ENCODE measurements at regions not wholly inside any gene's neighbourhood (a gene's known extent, or its start where the extent isn't known, plus 50 kb on each side); places are given as distances from the start of the nearest gene placed in this dataset.

GRCh38 chrX:6861456-6861855, 286.1 kb upstream of the STS start:
- DNase-seq, result no peak
- TF ChIP-seq POLR2A (IDR thresholded peaks at IDR 0.05; ENCODE audit: low read length), result no peak
- no peak for TF ChIP-seq GATA1 (IDR thresholded peaks at IDR 0.05; ENCODE audit: low read depth, low read length)

GRCh38 chrX:6857749-6858148, 289.8 kb upstream of the STS start:
- DNase-seq, result no peak
- TF ChIP-seq POLR2A (IDR thresholded peaks at IDR 0.05; ENCODE audit: low read length) (no peak), GATA1 (IDR thresholded peaks at IDR 0.05; ENCODE audit: low read depth, low read length) (no peak)

- no peak for DNase-seq
- no peak for TF ChIP-seq GATA1 (IDR thresholded peaks at IDR 0.05; ENCODE audit: low read depth, low read length)
- TF ChIP-seq POLR2A (IDR thresholded peaks at IDR 0.05; ENCODE audit: low read length), result no peak
Measured at GRCh38 chrX:6856471-6856870, 291.0 kb upstream of the STS start.

- no peak for DNase-seq
- TF ChIP-seq GATA1 (IDR thresholded peaks at IDR 0.05; ENCODE audit: low read depth, low read length), result no peak
- TF ChIP-seq POLR2A (IDR thresholded peaks at IDR 0.05; ENCODE audit: low read length), result no peak
Measured at GRCh38 chrX:6852869-6853268, 294.6 kb upstream of the STS start.

GRCh38 chrX:6852121-6852520, 295.4 kb upstream of the STS start:
- no peak for TF ChIP-seq GATA1 (IDR thresholded peaks at IDR 0.05; ENCODE audit: low read depth, low read length)
- TF ChIP-seq POLR2A (IDR thresholded peaks at IDR 0.05; ENCODE audit: low read length), result no peak
- no peak for DNase-seq

- TF ChIP-seq POLR2A (IDR thresholded peaks at IDR 0.05; ENCODE audit: low read length) (no peak), GATA1 (IDR thresholded peaks at IDR 0.05; ENCODE audit: low read depth, low read length) (no peak)
- DNase-seq, result no peak
Measured at GRCh38 chrX:6851140-6851539, 296.4 kb upstream of the STS start.

- TF ChIP-seq POLR2A (IDR thresholded peaks at IDR 0.05; ENCODE audit: low read length) (no peak), GATA1 (IDR thresholded peaks at IDR 0.05; ENCODE audit: low read depth, low read length) (no peak)
Measured at GRCh38 chrX:6849716-6850414, 297.6 kb upstream of the STS start.

GRCh38 chrX:6832619-6833018, 297.7 kb upstream of the VCX3A start:
- TF ChIP-seq GATA1 (IDR thresholded peaks at IDR 0.05; ENCODE audit: low read depth, low read length) (no peak), POLR2A (IDR thresholded peaks at IDR 0.05; ENCODE audit: low read length) (no peak)
- no peak for DNase-seq

More at GRCh38 chrX:6849716-6850414, 297.6 kb upstream of the STS start:
- DNase-seq, result no peak

GRCh38 chrX:6826856-6827255, 291.9 kb upstream of the VCX3A start:
- no peak for TF ChIP-seq POLR2A (IDR thresholded peaks at IDR 0.05; ENCODE audit: low read length)
- no peak for TF ChIP-seq GATA1 (IDR thresholded peaks at IDR 0.05; ENCODE audit: low read depth, low read length)
- DNase-seq, result no peak

GRCh38 chrX:6821730-6822129, 286.8 kb upstream of the VCX3A start:
- TF ChIP-seq GATA1 (IDR thresholded peaks at IDR 0.05; ENCODE audit: low read depth, low read length) (no peak), POLR2A (IDR thresholded peaks at IDR 0.05; ENCODE audit: low read length) (no peak)
- DNase-seq, result no peak

- no peak for DNase-seq
- no peak for TF ChIP-seq POLR2A (IDR thresholded peaks at IDR 0.05; ENCODE audit: low read length)
- no peak for TF ChIP-seq GATA1 (IDR thresholded peaks at IDR 0.05; ENCODE audit: low read depth, low read length)
Measured at GRCh38 chrX:6813836-6814370, 279.0 kb upstream of the VCX3A start.

GRCh38 chrX:6812087-6812486, 277.2 kb upstream of the VCX3A start:
- TF ChIP-seq POLR2A (IDR thresholded peaks at IDR 0.05; ENCODE audit: low read length), result no peak
- no peak for TF ChIP-seq GATA1 (IDR thresholded peaks at IDR 0.05; ENCODE audit: low read depth, low read length)
- no peak for DNase-seq

- no peak for DNase-seq
- no peak for TF ChIP-seq GATA1 (IDR thresholded peaks at IDR 0.05; ENCODE audit: low read depth, low read length)
- no peak for TF ChIP-seq POLR2A (IDR thresholded peaks at IDR 0.05; ENCODE audit: low read length)
Measured at GRCh38 chrX:6810776-6811175, 275.9 kb upstream of the VCX3A start.

GRCh38 chrX:6803607-6804006, 268.7 kb upstream of the VCX3A start:
- TF ChIP-seq POLR2A (IDR thresholded peaks at IDR 0.05; ENCODE audit: low read length) (no peak), GATA1 (IDR thresholded peaks at IDR 0.05; ENCODE audit: low read depth, low read length) (no peak)
- DNase-seq, result no peak

GRCh38 chrX:6793000-6793399, 258.1 kb upstream of the VCX3A start:
- DNase-seq, result no peak
- TF ChIP-seq POLR2A (IDR thresholded peaks at IDR 0.05; ENCODE audit: low read length) (no peak), GATA1 (IDR thresholded peaks at IDR 0.05; ENCODE audit: low read depth, low read length) (no peak)
